Aorta (tissue), 5 donors: ENCODE measurements at regions not wholly inside any gene's neighbourhood (a gene's known extent, or its start where the extent isn't known, plus 50 kb on each side); places are given as distances from the start of the nearest gene placed in this dataset.
"Not testable (repeated sequence)": the region's sequence is repeated elsewhere in the genome, so short reads cannot be mapped to it uniquely, and the experiment has no call there.

ENCODE experiments used
- ATAC-seq: fragments of 200-7000 bp; cut with Tn5 transposase; one replicate; pipeline ENCODE4 v1.9.1; 2022; ENCODE audit warnings: moderate library complexity; ENCODE audit not compliant: low FRiP score
- DNase-seq, 2 donors: peaks; one replicate each; pipeline ENCODE4 v3.0.0-alpha.2; 2020
- H3K27ac ChIP-seq, 2 donors: one replicate each; pipeline ENCODE4 v1.5.1; 2013; ENCODE audit warnings: low read length in 2 of 2, mild to moderate bottlenecking in 2 of 2, moderate library complexity in 2 of 2, control low read depth in 1 of 2, inconsistent platforms in 1 of 2, low read depth in 1 of 2
- H3K27me3 ChIP-seq, 2 donors: one replicate each; pipeline ENCODE4 v1.6.1; 2013; ENCODE audit warnings: control low read depth in 1 of 2, low read length in 1 of 2, mild to moderate bottlenecking in 1 of 2, moderate library complexity in 1 of 2; ENCODE audit not compliant: insufficient read depth in 2 of 2, control insufficient read depth in 1 of 2
- H3K36me3 ChIP-seq, 2 donors: one replicate each; pipeline ENCODE4 v1.6.1; 2013; ENCODE audit warnings: control low read depth in 1 of 2, low read length in 1 of 2, mild to moderate bottlenecking in 1 of 2; ENCODE audit not compliant: insufficient read depth in 2 of 2, control insufficient read depth in 1 of 2
- H3K4me1 ChIP-seq, 2 donors: one replicate each; pipeline ENCODE4 v1.6.1; 2013; ENCODE audit warnings: low read length in 2 of 2, control low read depth in 1 of 2, mild to moderate bottlenecking in 1 of 2, moderate library complexity in 1 of 2; ENCODE audit not compliant: insufficient read depth in 2 of 2, control insufficient read depth in 1 of 2
- H3K4me3 ChIP-seq, 2 donors: one replicate each; pipeline ENCODE4 v1.5.1; 2013; ENCODE audit warnings: low read length in 2 of 2, control low read depth in 1 of 2, mild to moderate bottlenecking in 1 of 2
- H3K9me3 ChIP-seq: one replicate; pipeline ENCODE4 v1.6.1; 2013; ENCODE audit warnings: mild to moderate bottlenecking, low read length; ENCODE audit not compliant: control insufficient read depth
- WGBS, 2 donors: extraction: QIAGEN DNeasy Blood & Tissue Kit; methylation state at CpG; one replicate each; pipeline ENCODE4 v1.1.7; 2013; 5-methylcytosine and 5-hydroxymethylcytosine counted together
- intact Hi-C, 2 donors: fragments of 100-400 bp; cut with DNase I; formaldehyde crosslinking; loops; one replicate each; pipeline versions ENCODE4 v1.14.2 to v1.15.0; 2022
- donor health status: healthy with polysubstance abuse.
- donor health status: Bipolar disorder and iron deficiency.
- donor health status: DM: no; HTN: no; CAD: no.
- donor health status: DM: no; HTN: no; CAD: no.
- donor health status: DM: yes; HTN: yes; CAD: no.

- WGBS, 2 donors: 7 to 29% methylated on average over 3 of the region's 3 CpGs
- ATAC-seq (no peak), DNase-seq (no peak)
- H3K27ac ChIP-seq: no peak overlapping the region
- H3K4me1 ChIP-seq: peaks cover 0 to 1% of the 10 kb centered on the region in 2 donors
- H3K4me3 ChIP-seq: no peak overlapping the region
- H3K27me3 ChIP-seq: no peaks in the 10 kb centered on the region
- no peaks in the 10 kb centered on the region for H3K36me3 ChIP-seq
- intact Hi-C loops: no loop called here
- H3K9me3 ChIP-seq: no peaks in the 10 kb centered on the region
Measured at GRCh38 chr4:134533068-134533467, 331.5 kb upstream of the PABPC4L start.

- intact Hi-C loops: no loop called here
- no peak overlapping the region for H3K27ac ChIP-seq
- no peaks in the 10 kb centered on the region for H3K27me3 ChIP-seq
- 3 to 6% methylated on average over 1 of the region's 1 CpG for WGBS, 2 donors
- no peaks in the 10 kb centered on the region for H3K9me3 ChIP-seq
- H3K36me3 ChIP-seq: no peaks in the 10 kb centered on the region
- H3K4me3 ChIP-seq: no peak overlapping the region
- DNase-seq (no peak), ATAC-seq (no peak)
- H3K4me1 ChIP-seq: peaks cover 0 to 1% of the 10 kb centered on the region in 2 donors
Measured at GRCh38 chr4:134531013-134531412, 329.4 kb upstream of the PABPC4L start.

- no peak overlapping the region for H3K4me3 ChIP-seq
- no peak overlapping the region for H3K27ac ChIP-seq
- H3K4me1 ChIP-seq: peaks cover 0 to 1% of the 10 kb centered on the region in 2 donors
- no peaks in the 10 kb centered on the region for H3K27me3 ChIP-seq
- H3K9me3 ChIP-seq: no peaks in the 10 kb centered on the region
- no peak for DNase-seq
- H3K36me3 ChIP-seq: no peaks in the 10 kb centered on the region
- 88 to 93% methylated on average over 1 of the region's 1 CpG for WGBS, 2 donors
- intact Hi-C loops: no loop called here
- no peak for ATAC-seq
Measured at GRCh38 chr4:134529629-134530028, 328.0 kb upstream of the PABPC4L start.

- ATAC-seq (no peak), DNase-seq (no peak)
- Histone ChIP-seq H3K4me1 (no peaks in the 10 kb centered on the region), H3K4me3 (no peak overlapping the region), H3K27ac (no peak overlapping the region), H3K36me3 (no peaks in the 10 kb centered on the region), H3K9me3 (no peaks in the 10 kb centered on the region), H3K27me3 (no peaks in the 10 kb centered on the region)
- intact Hi-C loops: no loop called here
- WGBS, 2 donors: 75 to 82% methylated on average over 3 of the region's 3 CpGs
Measured at GRCh38 chr4:134518574-134519217, 317.1 kb upstream of the PABPC4L start.

- ATAC-seq: no peak
- Histone ChIP-seq H3K36me3 (no peaks in the 10 kb centered on the region), H3K9me3 (no peaks in the 10 kb centered on the region), H3K4me1 (no peaks in the 10 kb centered on the region), H3K27ac (no peak overlapping the region), H3K27me3 (no peaks in the 10 kb centered on the region), H3K4me3 (no peak overlapping the region)
- WGBS, 2 donors: 90 to 94% methylated on average over 2 of the region's 2 CpGs
- DNase-seq: no peak
- intact Hi-C loops: no loop called here
Measured at GRCh38 chr4:134510544-134510943, 309.0 kb upstream of the PABPC4L start.

- no peak for DNase-seq
- Histone ChIP-seq H3K36me3 (no peaks in the 10 kb centered on the region), H3K27ac (no peak overlapping the region), H3K27me3 (no peaks in the 10 kb centered on the region), H3K4me1 (no peaks in the 10 kb centered on the region), H3K9me3 (no peaks in the 10 kb centered on the region), H3K4me3 (no peak overlapping the region)
- 62 to 82% methylated on average over 1 of the region's 1 CpG for WGBS, 2 donors
- intact Hi-C loops: no loop called here
- ATAC-seq: no peak
Measured at GRCh38 chr4:134505511-134505910, 303.9 kb upstream of the PABPC4L start.

- no peak for ATAC-seq
- H3K36me3 ChIP-seq: no peaks in the 10 kb centered on the region
- 86% methylated on average over 11 to 16 of the region's 16 CpGs for WGBS, 2 donors
- DNase-seq: no peak
- intact Hi-C loops: no loop called here
- no peaks in the 10 kb centered on the region for H3K4me1 ChIP-seq
- no peaks in the 10 kb centered on the region for H3K27me3 ChIP-seq
- H3K9me3 ChIP-seq: no peaks in the 10 kb centered on the region
- no peak overlapping the region for H3K27ac ChIP-seq
- no peak overlapping the region for H3K4me3 ChIP-seq
Measured at GRCh38 chr4:134501973-134502643, 300.5 kb upstream of the PABPC4L start.

- H3K27ac ChIP-seq, H3K27me3 ChIP-seq, intact Hi-C loops, H3K9me3 ChIP-seq, H3K4me1 ChIP-seq, H3K36me3 ChIP-seq, ATAC-seq, H3K4me3 ChIP-seq, DNase-seq: not testable (repeated sequence)
- 95% methylated on average over 11 of the region's 11 CpGs for WGBS, 2 donors
Measured at GRCh38 chr4:134501488-134501887, 299.9 kb upstream of the PABPC4L start.

- H3K9me3 ChIP-seq: no peaks in the 10 kb centered on the region
- H3K36me3 ChIP-seq: no peaks in the 10 kb centered on the region
- DNase-seq (no peak), ATAC-seq (no peak)
- H3K4me1 ChIP-seq: no peaks in the 10 kb centered on the region
- 2 to 5% methylated on average over 1 of the region's 1 CpG for WGBS, 2 donors
- intact Hi-C loops: no loop called here
- no peak overlapping the region for H3K4me3 ChIP-seq
- no peak overlapping the region for H3K27ac ChIP-seq
- no peaks in the 10 kb centered on the region for H3K27me3 ChIP-seq
Measured at GRCh38 chr4:134499074-134499473, 297.5 kb upstream of the PABPC4L start.
